ENCODE measurements at regions not wholly inside any gene's neighbourhood (a gene's known extent, or its start where the extent isn't known, plus 50 kb on each side); places are given as distances from the start of the nearest gene placed in this dataset.

DNA sequence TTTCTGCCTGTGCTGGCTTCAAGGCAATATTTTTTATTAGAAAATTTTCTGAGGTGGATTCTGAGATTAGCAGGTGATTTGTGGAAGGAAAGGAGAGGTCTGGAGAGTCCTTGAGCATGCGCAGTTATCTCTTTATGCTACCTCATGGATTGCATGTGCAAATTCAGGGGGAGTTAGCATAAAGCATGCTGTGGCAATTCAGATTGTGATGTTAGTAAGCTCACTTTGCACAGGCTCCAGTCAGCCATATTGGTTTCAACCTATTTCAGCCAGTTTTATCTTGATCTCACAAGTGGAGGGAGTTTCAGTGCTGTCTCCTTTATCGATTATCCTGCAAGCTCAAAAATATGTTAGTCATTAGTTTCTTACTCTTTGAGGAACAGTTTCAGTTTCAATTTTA lies 2012.3 kb upstream of the PIK3C3 start:
- ChIA-PET CTCF (interaction anchor here (0.7 kb wide), 1 partner anchor 9 kb away, joined by 3 read pairs; no protein-coding TSS in a partner anchor), POLR2A (no interaction called here)
- H3K27ac ChIP-seq (ENCODE audit: insufficient read depth, low read depth, low read length) = no peak overlapping the region
- H3K9ac ChIP-seq (replicated peaks; ENCODE audit: extremely low read depth, insufficient read depth, low read length) = no peak overlapping the region
- DNase-seq (ENCODE audit: low read depth, low spot score) (no peak), FAIRE-seq (no peak)
- TF ChIP-seq POLR2AphosphoS5 (IDR thresholded peaks at IDR 0.05; ENCODE audit: insufficient read depth, low read depth, low read length) (no peak), POLR2A (IDR thresholded peaks at IDR 0.05; ENCODE audit: low read depth, low read length) (no peak), MYC (IDR thresholded peaks at IDR 0.05; ENCODE audit: low read depth, low read length) (no peak), FOS (IDR thresholded peaks at IDR 0.05; ENCODE audit: borderline replicate concordance, insufficient read depth, low read length) (no peak), EZH2 (IDR thresholded peaks at IDR 0.05; ENCODE audit: borderline replicate concordance, low read depth, low read length, severe bottlenecking) (no peak), JUN (IDR thresholded peaks at IDR 0.05; ENCODE audit: borderline replicate concordance, insufficient read depth, insufficient read length, low read depth) (no peak), GATA2 (IDR thresholded peaks at IDR 0.05; ENCODE audit: insufficient read depth, insufficient read length, low read depth, low read length) (no peak)
- TF ChIP-seq, protein P1, sequence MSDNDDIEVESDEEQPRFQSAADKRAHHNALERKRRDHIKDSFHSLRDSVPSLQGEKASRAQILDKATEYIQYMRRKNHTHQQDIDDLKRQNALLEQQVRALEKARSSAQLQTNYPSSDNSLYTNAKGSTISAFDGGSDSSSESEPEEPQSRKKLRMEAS (IDR thresholded peaks at IDR 0.05; ENCODE audit: insufficient read depth, insufficient read length) = no peak
- TF ChIP-seq, protein P2, sequence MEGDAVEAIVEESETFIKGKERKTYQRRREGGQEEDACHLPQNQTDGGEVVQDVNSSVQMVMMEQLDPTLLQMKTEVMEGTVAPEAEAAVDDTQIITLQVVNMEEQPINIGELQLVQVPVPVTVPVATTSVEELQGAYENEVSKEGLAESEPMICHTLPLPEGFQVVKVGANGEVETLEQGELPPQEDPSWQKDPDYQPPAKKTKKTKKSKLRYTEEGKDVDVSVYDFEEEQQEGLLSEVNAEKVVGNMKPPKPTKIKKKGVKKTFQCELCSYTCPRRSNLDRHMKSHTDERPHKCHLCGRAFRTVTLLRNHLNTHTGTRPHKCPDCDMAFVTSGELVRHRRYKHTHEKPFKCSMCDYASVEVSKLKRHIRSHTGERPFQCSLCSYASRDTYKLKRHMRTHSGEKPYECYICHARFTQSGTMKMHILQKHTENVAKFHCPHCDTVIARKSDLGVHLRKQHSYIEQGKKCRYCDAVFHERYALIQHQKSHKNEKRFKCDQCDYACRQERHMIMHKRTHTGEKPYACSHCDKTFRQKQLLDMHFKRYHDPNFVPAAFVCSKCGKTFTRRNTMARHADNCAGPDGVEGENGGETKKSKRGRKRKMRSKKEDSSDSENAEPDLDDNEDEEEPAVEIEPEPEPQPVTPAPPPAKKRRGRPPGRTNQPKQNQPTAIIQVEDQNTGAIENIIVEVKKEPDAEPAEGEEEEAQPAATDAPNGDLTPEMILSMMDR (IDR thresholded peaks at IDR 0.05; ENCODE audit: extremely low read depth in 1 of 2, insufficient read depth in 1 of 2, low read depth in 1 of 2, low read length in 2 of 2) = no peak
- no peak overlapping the region for H2AFZ ChIP-seq (ENCODE audit: low read depth, low read length)
- BruUV-seq (replicated peaks) = no TSS peak
- H3K4me1 ChIP-seq (ENCODE audit: control insufficient read depth, extremely low read depth, insufficient read depth, low read length) = peaks cover 17% of the 10 kb centered on the region
- H3K9me1 ChIP-seq (replicated peaks; ENCODE audit: control insufficient read depth, extremely low read depth, insufficient read depth, low read length) = no peaks in the 10 kb centered on the region
- H3K4me3 ChIP-seq (replicated peaks in 1 of 3; ENCODE audit: insufficient read depth in 1 of 3, low read depth in 1 of 3, low read length in 3 of 3) = no peak overlapping the region
- no peaks in the 10 kb centered on the region for H4K20me1 ChIP-seq (replicated peaks; ENCODE audit: control insufficient read depth, extremely low read depth, insufficient read depth, low read length)
- no peaks in the 10 kb centered on the region for H3K27me3 ChIP-seq (ENCODE audit: control insufficient read depth in 2 of 2, insufficient read depth in 2 of 2, low read length in 2 of 2)
- H3K4me2 ChIP-seq (ENCODE audit: insufficient read depth, low read length) = no peak overlapping the region
- intact Hi-C loops (cut with micrococcal nuclease) (no loop called here), dilution Hi-C loops (cut with MboI; ENCODE audit: extremely low pct_ligation_motif_present, low sequenced_read_pairs) (no loop called here)
- H3K36me3 ChIP-seq (ENCODE audit: control insufficient read depth in 2 of 2, extremely low read depth in 1 of 2, insufficient read depth in 2 of 2, low read length in 2 of 2) = no peaks in the 10 kb centered on the region
- no peaks in the 10 kb centered on the region for H3K79me2 ChIP-seq (ENCODE audit: control insufficient read depth, insufficient read depth, low read length)
- no peaks in the 10 kb centered on the region for H3K9me3 ChIP-seq (replicated peaks; ENCODE audit: control insufficient read depth, insufficient read depth, low read length)

All from endothelial cell of umbilical vein (primary cell).